ENCODE measurements at regions not wholly inside any gene's neighbourhood (a gene's known extent, or its start where the extent isn't known, plus 50 kb on each side); places are given as distances from the start of the nearest gene placed in this dataset.

- ChIA-PET CTCF (no interaction called here), POLR2A (no interaction called here)
- no peak for TF ChIP-seq CTCF (IDR thresholded peaks at IDR 0.05; ENCODE audit: control extremely low read depth, extremely low read depth, low read depth, missing control alignments)
- DNase-seq (ENCODE audit: extremely low spot score) = no peak
Measured at GRCh38 chr15:26178640-26179220, 315.6 kb upstream of the ATP10A start.

GRCh38 chr15:26177816-26178215, 314.7 kb upstream of the ATP10A start:
- CTCF ChIA-PET = no interaction called here
- DNase-seq (ENCODE audit: extremely low spot score) = no peak
- TF ChIP-seq CTCF (IDR thresholded peaks at IDR 0.05; ENCODE audit: control extremely low read depth, extremely low read depth, low read depth, missing control alignments) = no peak
- POLR2A ChIA-PET = no interaction called here

- POLR2A ChIA-PET = no interaction called here
- TF ChIP-seq CTCF (IDR thresholded peaks at IDR 0.05; ENCODE audit: control extremely low read depth, extremely low read depth, low read depth, missing control alignments) = no peak
- CTCF ChIA-PET = no interaction called here
- no peak for DNase-seq (ENCODE audit: extremely low spot score)
Measured at GRCh38 chr15:26176831-26177230, 313.7 kb upstream of the ATP10A start.

GRCh38 chr15:26171266-26171665, 308.1 kb upstream of the ATP10A start:
- ChIA-PET POLR2A (no interaction called here), CTCF (no interaction called here)
- DNase-seq (ENCODE audit: extremely low spot score) = no peak
- TF ChIP-seq CTCF (IDR thresholded peaks at IDR 0.05; ENCODE audit: control extremely low read depth, extremely low read depth, low read depth, missing control alignments) = no peak

GRCh38 chr15:26166429-26166828, 303.3 kb upstream of the ATP10A start:
- ChIA-PET POLR2A (no interaction called here), CTCF (interaction anchor here (0.9 kb wide), 1 partner anchor 9 kb away, joined by 3 read pairs; no protein-coding TSS in a partner anchor)
- TF ChIP-seq CTCF (IDR thresholded peaks at IDR 0.05; ENCODE audit: control extremely low read depth, extremely low read depth, low read depth, missing control alignments) = no peak
- DNase-seq (ENCODE audit: extremely low spot score) = no peak

GRCh38 chr15:26165546-26165945, 302.4 kb upstream of the ATP10A start:
- ChIA-PET CTCF (no interaction called here), POLR2A (no interaction called here)
- TF ChIP-seq CTCF (IDR thresholded peaks at IDR 0.05; ENCODE audit: control extremely low read depth, extremely low read depth, low read depth, missing control alignments) = no peak
- no peak for DNase-seq (ENCODE audit: extremely low spot score)

GRCh38 chr15:26160343-26160742, 297.2 kb upstream of the ATP10A start:
- DNase-seq (ENCODE audit: extremely low spot score) = no peak
- TF ChIP-seq CTCF (IDR thresholded peaks at IDR 0.05; ENCODE audit: control extremely low read depth, extremely low read depth, low read depth, missing control alignments) = no peak
- CTCF ChIA-PET = interaction anchor here (1.5 kb wide), 1 partner anchor 9 kb away, joined by 3 read pairs; no protein-coding TSS in a partner anchor
- POLR2A ChIA-PET = no interaction called here
